NB4 (cell line): ENCODE measurements at regions not wholly inside any gene's neighbourhood (a gene's known extent, or its start where the extent isn't known, plus 50 kb on each side); places are given as distances from the start of the nearest gene placed in this dataset.

Experiments used
- CTCF ChIP-seq: IDR thresholded peaks from one replicate; pipeline ENCODE4 v1.5.1; 2012; ENCODE audit warnings: low read depth, low read length
- POLR2A ChIP-seq: IDR thresholded peaks from 2 replicates; pipeline ENCODE4 v1.6.1; 2011; ENCODE audit warnings: mild to moderate bottlenecking; ENCODE audit not compliant: insufficient read length; ENCODE audit errors: extremely low read depth

GRCh38 chr3:110166791-110167190 lies 829.4 kb upstream of the DPPA4 start:
- no peak for TF ChIP-seq POLR2A
- no peak for TF ChIP-seq CTCF
